ENCODE measurements at regions not wholly inside any gene's neighbourhood (a gene's known extent, or its start where the extent isn't known, plus 50 kb on each side); places are given as distances from the start of the nearest gene placed in this dataset.

DNA sequence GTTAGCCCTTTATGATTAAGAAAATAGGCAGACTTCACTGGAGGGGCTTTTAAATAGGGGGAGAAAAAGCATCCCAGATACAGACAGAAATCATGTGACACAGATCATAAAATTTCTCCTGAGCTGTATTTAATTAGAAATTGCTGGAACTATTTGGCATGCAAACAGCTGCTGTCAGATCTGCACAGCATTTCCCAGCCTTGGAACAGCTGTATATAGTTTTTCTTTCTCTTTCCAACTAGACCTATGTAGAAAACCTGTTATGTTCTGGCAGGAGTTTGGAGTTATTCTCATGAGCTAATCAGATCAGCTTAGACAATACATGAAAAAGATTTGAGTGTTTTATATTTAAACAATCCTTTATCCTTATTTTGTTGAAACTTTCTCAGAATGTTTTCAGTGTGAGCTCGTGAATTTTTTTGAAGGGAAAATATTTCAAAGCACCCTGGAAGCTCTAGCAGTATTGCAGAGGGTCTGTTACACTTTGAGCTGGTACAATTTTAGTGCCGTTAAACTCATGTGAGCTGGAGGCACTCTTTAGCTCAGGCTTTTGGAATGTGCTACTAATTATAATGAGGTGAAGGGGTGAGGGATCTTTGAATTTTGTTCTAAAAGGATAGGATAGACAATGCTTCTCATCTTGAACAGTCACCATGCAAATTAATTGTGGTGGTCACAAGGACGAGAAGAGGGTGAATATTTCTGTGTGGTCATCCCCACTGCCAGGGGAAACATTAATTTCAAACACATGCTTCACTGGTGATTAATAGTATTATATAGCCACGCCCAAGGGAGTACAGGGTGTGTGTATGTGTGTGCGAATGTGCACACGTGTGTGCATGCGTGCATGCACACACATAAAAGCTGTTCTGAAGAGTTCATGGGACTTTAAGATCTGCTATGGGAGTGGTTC, 239.4 kb upstream of the FBXL7 start:
- DNase-seq = no peak

DNA sequence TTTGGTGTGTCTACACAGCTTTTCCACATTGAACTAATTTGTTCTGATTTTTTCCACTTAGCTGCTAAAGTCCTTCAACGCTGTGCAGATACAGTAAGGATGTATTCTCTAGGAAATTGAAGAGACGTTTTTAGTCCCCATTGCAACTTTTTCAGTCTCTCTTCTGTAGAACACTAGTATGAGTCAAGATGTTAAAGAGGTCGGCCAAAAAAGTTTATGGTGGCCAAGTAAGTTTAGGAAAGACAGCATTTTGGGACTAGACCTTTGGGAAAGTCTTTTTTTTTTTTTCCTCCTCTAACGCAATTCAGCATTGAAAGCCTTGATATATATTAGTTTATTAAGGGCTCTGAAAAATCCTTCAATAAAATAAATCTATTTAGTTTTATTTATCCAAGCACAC, 243.5 kb upstream of the FBXL7 start:
- no peak for DNase-seq

DNA sequence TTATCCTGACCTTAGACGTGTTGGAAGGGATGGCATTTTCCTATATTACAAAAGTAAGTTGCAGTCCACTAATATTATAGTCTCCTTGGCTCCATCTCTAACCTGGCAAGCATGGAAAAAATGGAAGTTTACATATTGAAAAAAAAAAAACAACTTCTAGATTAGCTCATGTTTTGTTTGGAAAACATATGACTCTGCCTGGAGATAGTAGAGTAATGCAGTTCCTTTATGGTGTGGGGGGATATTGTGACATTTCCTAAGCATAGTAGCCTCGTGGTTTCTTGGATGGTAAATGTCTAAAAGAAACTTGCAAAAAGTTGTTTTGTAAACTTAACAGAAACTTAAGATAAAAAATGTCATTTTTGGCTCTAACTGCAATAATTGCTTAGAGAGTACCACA, 244.4 kb upstream of the FBXL7 start:
- no peak for DNase-seq

DNA sequence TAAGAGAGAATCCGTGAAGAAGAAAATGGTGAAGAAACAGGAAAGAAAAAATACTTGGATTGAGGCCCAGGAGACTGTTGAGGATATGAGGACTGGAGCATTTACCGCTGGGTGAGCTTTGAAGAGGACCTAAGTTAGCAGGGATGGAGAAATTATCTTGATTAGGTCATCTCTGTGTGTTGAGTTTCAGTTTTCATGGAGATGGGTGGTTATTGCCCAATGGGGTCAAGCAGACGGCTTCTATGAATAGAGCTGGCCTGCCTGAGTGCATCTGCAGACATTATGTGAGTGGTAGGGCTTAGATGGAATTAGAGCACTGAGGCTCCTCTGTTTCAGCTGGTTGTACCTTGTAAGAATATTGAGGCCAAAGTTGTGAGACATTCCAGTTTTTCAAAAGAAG, 245.4 kb upstream of the FBXL7 start:
- DNase-seq = no peak

DNA sequence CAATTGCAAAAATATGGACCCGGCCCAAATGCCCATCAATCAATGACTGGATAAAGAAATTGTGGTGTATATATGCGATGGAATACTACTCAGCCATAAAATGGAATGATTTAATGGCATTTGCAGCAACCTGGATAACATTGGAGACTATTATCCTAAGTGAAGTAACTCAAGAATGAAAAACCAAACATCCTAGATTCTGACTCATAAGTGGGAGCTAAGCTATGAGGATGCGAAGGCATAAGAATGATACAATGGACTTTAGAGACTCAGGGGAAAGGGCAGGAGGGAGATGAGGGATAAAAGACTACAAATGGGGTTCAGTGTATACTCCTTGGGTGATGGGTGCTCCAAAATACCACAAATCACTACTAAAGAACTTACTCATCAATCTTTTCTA, 247.6 kb upstream of the FBXL7 start:
- no peak for DNase-seq

DNA sequence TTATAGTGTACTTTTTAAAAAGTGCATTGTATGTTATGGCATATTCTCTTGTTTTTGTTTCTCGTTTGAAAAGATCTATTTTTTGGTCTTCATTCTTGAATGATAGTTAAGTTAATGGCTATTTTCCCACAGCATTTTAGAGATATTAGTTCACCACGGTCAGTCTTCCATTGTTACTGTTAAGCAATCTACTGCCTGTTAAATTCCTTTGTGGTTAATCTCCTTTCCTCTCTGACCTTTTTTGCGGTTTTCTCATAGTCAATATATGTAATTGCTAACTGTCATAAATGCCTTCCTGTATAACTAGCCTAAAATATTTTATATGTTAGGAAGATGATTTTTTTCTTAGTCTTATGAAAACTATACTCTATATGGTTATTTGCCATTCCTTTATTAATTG, 250.8 kb upstream of the FBXL7 start:
- no peak for DNase-seq

DNA sequence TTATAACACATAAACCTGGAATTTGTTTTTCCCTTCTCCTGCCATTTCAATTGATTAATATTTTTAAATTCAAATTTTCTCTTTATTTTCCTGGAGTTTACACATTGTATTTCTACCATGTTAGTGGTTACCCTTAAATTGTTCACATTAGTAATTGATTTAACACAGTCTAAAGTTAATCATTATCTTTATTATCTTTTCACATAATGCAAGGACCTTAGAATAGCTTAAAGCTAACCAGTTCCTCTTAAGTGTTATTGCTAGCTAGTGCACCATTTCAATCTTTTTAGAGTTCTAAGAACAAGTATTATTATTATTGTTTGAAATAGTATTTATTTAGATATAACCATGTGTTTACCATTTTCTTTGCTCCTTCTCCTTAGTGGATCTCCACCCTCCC, 251.2 kb upstream of the FBXL7 start:
- no peak for DNase-seq

DNA sequence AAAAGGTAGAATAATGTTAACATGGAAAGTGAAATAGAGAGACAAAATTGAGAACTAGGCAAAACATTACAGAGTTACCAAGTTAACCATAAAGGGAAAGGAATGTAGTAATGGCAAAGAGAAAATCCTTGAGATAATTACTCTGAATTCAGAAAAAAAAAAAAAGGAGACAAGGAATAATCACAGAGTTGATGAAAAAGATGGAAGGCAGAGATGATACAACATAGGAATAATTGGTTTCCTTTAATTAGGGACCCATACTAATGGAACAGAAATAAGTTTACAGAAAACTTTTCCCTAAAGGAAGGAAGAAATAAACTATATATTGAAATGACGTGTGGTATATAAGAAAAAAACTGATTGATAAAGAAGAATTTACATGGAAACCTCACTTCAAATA, 254.1 kb upstream of the FBXL7 start:
- DNase-seq = no peak

DNA sequence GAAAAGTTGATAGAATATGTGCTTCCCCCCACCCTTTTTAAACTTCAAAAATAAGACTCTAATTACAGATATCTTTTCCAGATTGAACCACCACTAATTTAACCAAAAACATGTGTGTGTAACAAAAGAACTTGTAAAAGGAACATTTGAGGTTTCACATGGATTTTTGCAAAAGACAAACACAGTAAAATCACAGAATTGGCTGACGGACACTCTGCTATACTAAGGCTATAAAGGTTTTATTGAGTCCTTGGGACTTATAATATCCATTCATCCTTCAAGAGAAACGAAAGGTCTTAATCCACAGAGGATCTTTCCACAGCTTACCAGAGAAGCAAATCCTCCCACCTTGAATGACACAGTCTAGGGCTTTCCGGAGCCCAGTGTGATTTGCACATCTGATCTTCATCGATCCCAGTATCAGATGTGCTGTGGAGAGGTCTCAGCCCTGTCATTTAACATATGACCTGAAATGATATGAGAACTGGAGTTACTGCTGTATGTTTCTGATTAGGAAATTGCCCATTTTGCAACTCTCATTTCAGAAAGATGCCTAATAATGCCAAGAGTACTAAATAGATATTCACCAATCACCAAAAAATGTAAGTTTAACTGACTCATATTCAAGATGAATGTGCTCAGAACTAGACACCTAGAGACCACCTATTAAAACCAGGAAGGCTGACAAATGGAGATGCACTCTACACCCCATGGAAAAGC, 256.5 kb upstream of the FBXL7 start:
- DNase-seq = no peak

DNA sequence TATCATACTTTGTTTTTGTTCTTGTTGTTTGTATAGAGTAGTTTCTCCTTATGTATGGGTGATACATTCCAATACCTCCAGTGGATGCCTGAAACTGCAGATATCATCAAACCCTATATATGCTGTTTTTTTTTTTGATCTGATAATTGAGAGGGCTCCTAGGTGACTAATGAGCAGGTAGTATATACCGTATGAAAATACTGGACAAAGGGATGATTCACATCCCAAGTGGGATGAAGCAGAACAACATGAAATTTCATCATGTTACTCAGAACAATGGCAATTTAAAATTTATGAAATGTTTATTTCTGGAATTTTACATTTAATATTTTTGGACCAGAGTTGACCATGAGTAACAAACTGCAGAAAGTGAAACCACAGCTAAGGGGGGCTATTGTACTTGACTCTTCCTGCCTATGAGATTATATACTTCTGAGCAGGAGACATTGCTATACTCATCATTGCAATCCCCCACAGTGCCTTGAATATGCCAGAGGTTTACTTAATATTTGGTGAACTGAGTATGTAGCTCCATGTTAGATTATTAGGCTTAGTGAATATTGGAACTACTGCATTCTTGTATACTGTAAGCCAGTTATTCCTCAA, 258.7 kb upstream of the FBXL7 start:
- DNase-seq = no peak

DNA sequence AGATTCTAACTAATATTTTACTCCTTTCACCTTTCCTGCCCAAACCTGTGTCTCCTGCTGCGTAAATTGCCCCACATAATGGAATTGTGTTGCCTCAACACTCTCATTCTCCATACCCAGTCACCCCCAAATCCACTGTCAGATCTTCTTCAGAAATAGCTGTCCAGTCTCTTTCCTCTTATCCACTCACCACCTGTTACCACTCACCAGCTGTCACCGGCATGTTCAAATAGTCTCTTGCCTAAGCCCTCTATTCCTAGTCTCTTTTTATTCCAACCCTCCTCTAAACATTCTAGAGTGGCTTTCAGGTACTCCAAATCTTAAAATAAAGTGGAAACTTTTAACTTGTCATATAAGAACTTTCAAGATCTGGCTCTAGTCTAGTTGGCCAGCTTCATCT, 262.0 kb upstream of the FBXL7 start:
- no peak for DNase-seq

DNA sequence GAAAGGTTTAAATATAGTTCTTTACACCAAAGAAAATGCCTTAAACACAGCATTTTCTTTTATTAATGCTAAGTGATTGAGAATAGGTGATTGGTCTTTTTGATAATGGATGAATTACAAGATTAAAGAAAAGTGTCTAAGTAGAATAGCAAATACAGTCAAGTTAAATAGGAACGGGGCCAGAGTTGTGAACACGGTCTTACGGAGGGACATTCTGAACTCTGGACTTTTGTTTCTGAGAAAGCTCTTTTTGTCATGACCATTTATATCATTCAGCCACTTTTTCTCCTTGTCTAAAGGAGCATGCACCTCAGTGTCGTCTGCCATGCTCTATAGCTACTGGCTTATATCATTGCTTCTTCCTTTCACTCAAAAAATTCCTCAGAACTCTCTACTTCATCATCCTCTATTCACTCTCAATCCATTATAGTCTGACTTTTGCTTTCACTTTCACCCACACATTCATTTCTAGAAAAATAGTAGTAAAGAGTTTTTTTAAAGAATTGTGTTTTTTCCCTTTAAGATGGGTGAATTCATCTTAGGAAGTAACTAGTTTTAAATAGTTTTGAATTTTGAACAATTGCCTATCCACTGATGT, 263.0 kb upstream of the FBXL7 start:
- DNase-seq = no peak

DNA sequence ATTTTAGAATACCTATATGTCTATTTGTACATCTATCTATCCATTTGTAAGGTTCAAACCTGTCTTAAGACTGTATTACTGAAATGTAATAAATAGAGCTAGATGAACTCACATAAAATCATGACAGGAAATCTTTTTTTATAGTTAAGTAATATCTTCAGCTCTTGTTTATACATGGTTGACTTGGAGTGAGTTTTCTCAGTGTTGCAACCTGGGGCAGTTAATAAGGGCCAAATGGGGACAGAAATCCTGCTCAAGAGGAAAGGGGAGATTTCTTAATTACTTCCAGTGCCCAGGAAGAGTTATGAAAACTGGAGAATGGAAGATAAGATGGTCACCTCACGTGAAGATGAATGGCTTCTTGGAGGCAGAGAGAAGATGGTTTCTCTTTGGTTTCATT, 265.1 kb upstream of the FBXL7 start:
- no peak for DNase-seq

DNA sequence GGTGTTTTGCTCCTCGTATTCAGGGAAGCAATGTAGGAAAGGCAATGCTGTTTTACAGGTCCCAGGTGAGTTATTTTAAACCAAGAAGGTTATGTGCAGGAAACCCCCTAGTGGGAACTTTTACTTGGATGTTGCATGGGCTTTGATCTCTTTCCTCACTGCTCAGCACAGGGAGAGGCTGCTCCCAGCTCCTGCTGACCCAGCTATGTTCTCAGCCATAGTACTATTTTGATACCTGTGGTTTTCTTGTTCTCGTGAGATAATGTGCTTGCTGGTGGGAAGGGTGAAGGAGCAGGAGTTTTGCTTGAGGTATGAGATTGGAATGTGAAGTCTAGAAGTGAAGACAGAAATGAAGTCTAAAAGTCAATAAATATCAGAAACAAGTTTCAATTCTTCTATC, 265.6 kb upstream of the FBXL7 start:
- no peak for DNase-seq

DNA sequence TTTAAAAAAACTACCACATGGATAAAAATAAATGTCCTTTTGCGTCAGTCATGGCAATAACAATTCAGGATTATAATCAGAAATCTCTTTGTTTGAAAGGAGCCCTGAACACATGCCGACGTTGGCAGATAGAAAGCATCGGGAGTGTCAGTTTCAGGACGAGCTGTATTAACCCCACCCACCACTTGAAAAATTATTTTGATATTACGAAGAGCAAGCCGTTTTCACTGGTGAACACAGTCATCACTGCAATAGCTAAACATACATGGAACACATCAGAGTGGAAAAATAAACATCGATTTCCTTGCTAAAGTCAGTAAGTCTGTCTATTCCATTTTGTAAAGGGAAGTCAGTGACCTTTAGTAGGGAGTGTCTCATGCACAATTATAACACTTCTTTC, 266.4 kb upstream of the FBXL7 start:
- DNase-seq = no peak

DNA sequence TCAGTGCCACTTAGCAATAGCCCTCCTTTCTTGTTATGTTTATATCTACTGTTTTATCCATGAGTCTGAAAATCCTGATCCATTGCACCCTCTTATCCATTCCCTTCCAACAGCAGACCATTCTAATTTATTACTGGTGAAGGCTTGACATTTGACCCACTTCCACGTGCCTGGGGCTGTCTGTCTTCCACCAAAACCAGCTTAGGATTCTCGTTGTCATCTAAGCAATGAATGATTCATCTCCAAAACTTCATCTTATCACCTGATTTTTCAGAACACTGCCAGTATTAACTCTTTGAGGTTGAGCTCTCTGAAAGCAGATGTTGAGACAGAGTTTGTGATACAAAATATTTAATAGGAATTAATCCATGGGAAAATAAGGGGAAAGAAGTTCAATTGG, 277.8 kb upstream of the FBXL7 start:
- no peak for DNase-seq

DNA sequence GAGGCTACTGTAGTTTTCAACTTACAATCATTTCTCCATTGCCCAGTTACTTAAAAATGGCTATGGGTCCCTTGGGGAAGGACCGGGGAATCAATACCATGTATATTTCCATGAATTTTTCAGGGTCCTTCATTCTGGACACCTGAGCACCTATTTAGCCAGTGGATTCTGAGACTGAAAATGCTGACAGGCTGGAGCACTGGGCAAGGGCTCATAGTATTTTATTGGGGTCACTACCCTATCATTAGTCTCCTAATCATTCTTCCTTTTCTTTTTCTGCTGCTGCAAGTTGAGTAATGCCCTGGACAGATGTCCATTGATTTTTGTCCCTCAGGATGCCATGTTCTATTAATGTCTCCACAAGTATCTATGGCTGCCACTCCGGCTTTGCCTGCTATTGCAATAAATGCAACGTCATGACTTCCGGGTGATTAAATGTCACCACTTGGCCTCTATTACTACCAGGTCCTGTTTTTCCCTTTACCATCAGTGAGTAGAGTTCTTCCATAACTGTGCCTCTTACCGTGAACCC, 279.3 kb upstream of the FBXL7 start:
- no peak for DNase-seq

DNA sequence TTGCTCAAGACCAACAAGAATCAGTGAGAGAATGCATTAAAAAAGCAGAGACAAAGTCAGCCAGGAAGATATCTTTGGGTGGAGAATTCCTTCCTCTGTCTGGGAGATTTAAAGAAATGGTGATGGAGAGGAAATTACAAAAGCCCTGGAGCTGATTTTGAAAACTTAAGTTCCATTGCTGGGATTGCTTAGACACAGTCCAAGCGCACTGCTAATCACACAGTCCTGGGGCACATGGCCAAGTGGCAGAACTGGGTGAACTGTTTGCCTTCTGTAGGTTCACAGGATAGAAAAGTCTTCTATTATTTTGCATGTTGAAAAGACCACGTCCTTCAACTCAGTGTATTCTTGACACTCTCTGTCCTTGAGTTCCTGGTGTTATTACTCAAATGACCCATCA, 284.9 kb upstream of the FBXL7 start:
- DNase-seq = no peak

DNA sequence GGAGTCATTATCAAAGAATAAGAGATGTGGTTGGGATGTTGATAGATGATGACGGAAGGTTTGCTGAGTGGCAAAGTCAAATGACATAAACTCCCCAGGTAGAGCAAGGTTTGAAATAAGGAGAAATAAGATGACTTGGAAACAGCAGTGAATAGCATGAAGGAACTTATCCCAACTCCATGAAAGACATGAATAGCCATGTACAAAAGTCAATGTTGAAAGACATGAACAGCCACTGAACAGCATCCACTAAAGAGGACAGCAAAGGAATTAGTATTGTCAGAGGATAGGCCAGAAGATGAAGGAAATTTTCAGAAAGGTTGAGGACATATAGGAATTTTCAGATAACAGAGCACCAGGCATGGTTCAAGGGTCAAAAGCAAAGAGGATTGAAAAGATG, 286.0 kb upstream of the FBXL7 start:
- DNase-seq = no peak

DNA sequence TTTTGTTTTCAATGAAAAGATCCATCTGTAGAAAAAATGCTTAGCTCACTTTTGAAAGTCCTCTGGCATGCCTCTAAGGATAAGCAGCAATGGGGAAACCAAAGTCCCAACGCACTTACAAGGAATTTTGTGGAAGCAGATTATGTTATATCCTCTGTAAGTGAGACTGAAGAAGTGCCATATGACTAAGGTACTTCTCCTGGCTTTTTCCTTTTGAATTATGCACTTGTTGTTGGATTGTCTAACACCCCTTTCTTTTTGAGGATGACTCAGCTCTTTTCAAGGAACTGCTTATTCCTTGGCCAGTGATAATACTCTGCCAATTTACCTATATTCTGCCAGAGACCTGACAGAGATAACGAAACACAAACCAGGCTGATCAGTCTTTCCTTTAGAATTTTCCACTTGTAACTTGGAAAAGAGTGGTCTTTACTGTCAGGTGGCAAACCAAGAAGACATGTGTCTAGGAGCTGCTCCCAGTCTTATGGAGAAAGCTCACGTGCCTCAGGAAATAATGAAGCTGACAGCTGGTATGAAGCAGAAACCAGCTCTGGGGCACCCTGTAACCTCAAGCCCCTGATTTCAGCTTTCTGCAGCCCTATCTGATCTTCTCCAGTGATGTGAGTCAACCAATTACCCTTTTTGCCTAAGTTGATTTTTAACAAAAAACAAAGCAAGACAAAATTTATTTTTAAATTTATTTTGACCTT, 290.8 kb upstream of the FBXL7 start:
- DNase-seq = no peak

DNA sequence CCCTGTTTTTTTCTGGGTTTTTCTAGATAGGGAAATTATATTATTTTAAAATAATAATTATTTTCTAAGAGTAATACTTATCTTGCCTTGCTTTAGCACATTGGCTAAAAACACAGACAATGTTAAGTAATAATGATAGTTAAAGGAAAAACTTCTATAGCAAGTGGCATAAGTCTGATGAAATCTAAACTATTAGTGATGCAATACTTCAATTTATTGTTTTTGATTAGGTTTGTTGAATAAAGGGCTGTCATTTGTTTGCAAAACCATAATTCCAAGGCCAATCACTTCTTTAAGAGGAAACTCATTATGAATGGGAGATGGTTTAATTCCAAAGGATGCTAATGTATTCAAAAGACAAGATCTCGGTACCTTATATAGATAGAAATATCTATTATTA, 293.8 kb upstream of the FBXL7 start:
- DNase-seq = no peak

DNA sequence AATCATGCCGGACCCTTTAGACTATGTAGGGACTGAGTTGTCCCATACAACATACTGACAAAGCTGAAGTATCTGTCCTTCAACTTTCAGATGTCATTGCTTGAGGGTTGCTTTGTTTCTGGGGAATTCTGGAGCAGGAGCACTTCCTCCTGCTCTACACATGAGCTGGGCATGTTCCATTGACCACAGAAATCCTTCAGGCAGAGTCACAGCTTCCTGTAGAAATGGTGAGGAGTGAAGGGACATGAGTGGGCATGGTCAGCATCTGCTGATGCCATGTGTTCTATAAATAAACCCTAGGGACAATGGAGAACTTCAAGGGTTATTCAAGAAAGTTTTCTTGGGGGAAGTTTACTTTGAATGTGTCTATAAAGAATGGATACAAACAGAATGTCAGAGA, 296.6 kb upstream of the FBXL7 start:
- no peak for DNase-seq

DNA sequence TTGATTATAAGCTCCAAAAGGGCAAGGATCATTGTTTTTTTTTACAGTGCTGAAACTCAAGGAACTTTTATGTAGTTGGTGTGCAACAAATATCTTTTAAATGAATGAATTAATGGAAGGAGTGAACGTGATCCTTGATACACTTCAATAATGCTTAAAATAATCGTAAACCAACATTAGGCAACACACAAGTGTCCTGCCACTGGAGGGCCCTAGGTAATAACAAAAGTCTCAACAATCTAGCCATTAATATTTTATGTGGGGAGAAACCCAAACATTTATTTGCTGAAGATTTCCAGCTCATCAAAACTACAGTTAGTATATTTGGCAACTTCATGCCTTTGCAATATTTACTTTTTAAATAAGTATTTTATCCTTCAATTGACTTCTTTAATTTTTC, 309.0 kb upstream of the FBXL7 start:
- no peak for DNase-seq

Data from central memory CD4-positive, alpha-beta T cell (primary cell).